HG03066 (cell line): ENCODE measurements at regions not wholly inside any gene's neighbourhood (a gene's known extent, or its start where the extent isn't known, plus 50 kb on each side); places are given as distances from the start of the nearest gene placed in this dataset.
"Not testable (repeated sequence)": the region's sequence is repeated elsewhere in the genome, so short reads cannot be mapped to it uniquely, and the experiment has no call there.

Experiments used
- ATAC-seq: cut with Tn5 transposase; IDR thresholded peaks from one replicate; pipeline ENCODE4 v1.9.1; 2021; ENCODE audit warnings: low read depth; ENCODE audit not compliant: unreplicated experiment

DNA sequence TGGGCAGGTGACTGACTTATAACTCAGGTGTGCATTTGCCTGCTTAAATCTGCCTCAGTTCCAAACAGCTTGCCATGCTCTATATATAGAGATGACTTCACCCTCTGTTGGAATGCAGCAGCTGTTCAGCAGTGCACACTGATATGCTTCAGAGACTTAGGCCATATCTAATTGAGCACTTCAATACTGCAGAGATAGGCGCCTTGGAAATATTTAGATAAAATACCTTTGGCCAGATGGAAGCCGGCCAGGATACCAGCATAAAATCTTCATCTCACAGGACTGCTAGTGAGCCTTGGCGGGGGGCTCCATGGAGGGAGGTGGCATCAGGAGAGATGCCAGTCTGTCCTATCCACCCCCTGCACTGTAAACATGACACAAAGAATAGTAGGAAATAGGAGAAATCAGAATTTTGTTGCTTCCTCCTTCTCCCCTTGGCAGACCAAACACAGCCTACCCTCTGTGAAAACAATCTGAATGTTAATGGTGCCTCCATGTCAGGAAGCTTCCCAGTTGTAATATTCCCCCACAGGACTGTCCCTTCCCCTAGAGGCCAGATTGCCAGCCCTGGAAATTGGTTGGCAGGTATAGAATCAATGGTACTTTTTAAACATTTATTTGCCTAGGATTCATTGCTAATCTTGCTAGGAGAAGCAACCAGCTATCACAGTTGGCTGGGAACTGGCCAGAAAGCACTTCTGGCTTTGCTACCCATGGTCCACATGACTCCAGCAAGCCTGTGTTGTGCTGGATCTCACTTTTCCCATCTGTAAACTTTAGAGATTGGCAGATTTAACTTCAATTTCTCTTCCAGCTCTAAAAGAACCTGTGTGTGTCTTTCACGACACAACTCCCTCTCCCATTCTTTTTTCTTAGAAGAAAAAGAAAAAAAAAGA lies 215.5 kb upstream of the KCNMB2 start:
- no peak for ATAC-seq

DNA sequence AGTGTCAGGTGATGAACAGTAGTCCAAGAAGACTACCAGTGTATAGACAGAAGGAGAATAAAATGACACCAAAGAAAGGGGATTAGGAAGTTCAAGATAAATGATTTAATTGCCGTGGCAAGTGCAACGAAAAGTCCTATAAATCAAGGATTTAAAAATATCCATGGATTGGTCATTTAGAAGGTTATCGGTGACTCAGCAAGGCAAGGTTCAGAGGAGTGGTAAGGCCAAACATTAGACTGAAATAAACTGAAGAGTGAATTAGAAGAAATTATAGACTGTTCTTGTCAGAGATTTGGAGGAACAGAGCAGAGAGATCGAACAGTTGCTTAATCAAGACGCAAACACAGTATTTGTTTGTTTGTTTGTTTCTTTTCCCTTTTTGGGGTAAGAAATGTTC lies 211.9 kb upstream of the KCNMB2 start:
- ATAC-seq = no peak

DNA sequence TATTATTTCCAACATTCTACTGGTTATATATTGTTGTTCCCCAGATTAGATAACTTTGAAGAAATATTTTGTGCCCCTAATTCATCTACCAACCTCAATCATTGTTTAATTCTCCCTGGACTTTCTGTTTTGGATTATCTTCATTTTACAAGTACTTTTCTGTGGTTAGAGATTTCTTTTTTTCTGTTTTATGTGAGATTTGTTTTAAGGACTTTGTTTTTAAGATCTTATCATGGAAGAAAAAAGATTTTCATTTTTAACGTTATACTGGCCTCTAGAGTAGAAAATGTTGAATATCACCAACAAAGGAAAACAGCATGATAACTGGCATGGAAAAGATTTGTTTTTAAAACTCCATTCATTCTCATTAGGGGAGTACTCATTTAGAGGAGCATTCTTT lies 210.9 kb upstream of the KCNMB2 start:
- no peak for ATAC-seq

DNA sequence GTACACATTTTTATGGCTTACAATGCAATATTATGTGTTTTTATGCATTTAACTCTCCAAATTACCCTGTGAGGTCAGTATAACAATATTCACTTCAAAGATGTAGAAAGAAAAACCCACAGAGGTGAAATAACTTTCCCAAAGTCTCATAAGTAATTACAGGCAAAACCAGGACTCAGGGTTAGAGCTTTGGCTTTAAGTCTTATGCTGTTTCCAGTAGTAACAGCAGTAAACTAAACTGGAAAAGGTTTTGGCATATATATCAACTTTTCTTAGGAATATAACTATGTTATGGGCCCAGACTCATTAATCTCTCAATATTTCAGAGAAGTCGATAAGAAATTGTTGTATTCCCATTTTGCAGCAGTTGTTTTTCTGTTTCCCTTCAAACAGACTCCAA lies 206.3 kb upstream of the KCNMB2 start:
- ATAC-seq = no peak

DNA sequence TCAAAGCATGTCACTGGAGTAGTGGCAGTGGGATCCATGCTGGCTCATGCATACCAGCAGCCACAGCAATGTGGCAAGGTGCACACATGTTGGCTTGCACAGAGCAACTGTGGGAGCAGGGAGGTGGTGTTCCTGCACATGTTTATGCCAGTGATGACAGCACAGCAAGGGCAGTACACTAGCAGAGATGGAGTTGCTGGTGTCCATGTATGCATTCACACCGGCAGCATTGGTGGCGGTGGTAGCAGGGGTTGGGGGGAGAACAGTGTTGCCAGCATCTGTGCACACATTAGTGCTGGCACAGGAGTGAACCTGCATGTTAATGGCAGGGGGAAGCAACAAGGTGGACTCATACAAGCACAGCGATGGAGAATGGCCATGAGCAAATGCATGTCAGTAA lies 202.0 kb upstream of the KCNMB2 start:
- no peak for ATAC-seq

DNA sequence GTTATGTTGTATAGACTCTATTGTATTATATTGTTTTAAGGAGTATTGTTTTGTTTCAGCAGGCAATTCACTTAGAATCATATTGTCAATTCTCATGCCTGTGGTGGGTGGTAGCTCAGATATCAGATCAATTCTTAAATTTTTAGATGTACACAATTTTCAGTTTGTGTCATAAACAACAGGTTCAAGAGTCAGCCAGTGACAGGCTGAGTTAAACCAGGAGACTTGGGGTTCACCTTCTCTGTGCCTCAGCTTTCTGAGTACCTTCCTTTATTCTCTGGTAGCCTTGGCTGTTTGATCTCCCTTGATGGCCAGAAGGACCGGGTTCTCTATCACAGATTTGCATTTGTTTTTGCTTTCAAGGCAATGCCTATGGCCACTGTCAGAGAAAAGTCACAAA lies 199.9 kb upstream of the KCNMB2 start:
- ATAC-seq = no peak

DNA sequence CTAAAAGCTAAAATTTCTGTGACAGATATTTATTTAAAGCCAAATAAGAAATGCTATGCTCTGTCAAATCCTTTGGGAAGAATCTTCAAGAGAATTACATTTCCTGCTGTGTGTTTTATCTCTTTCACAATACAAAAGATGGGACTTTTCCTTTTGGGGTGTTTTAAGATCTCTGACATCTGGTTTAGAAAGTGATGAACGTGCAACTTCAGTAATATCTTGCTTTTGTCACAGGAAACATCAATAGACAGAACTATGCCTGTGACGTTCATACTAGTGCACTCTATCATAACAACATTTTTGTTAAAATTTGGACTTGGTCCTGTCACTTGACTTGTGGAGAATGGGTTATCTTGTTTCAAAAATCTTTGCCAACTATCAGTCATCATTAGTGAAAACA lies 195.7 kb upstream of the KCNMB2 start:
- ATAC-seq = no peak

DNA sequence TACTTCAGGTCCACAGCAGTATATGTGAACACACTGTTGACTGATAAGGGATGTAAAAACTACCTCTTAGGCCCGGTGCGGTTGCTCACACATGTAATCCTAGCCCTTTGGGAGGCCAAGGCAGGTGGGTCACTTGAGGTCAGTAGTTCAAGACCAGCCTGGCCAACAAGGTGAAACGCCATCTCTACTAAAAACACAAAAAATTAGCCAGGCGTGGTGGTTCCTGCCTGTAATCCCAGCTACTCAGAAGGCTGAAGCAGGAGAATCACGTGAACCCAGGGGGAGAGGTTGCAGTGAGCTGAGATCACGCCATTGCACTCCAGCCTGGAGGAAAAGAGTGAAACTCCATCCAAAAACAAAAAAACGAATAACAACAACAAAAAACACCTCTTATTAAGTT lies 194.6 kb upstream of the KCNMB2 start:
- ATAC-seq = no peak

DNA sequence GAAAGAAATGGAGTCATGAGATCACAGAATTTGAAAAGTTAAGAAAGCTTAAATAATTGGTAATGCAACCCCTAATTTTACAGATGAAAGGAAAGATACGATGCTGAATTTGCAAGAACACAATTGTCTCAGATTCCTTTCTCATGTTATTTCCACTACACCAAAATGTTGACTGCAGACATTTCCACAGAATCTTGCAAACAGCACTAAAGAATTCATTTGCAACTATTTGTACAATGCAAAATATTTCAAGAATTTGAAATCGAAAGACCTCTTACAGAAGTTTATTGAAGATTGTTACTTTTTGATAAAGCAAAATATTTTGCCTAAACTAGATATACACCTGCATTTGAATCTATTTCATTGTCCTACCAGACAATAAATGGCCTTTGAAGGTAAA lies 194.1 kb upstream of the KCNMB2 start:
- ATAC-seq = no peak

DNA sequence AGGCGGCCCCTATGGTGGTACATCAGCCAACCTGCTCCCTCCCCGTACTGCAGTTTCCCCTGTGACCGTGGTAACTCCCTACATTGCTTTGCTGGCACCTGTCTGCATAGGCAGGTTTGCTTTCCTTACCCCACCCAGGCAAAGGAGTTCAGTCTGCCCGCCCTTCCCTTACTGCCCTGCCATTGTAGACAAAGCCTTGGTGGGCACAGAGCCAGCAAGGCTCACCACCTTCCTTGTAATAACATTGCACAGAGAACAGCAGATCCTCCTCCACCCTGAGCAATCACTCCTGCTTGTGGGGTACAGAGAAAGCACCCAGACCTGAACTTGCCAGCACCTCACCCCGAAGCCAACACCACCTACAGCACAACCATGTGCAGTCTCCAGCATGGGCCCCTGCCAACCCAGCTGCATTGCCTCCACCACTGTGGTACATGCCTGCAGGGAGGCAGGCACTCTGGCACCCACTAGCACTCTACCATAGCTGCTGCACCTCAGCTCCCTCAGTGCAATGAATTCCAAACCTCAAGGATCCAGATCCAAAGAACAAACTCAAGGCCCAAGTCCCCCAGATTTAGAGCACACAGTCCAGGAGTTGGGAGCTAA lies 192.7 kb upstream of the KCNMB2 start:
- no peak for ATAC-seq

DNA sequence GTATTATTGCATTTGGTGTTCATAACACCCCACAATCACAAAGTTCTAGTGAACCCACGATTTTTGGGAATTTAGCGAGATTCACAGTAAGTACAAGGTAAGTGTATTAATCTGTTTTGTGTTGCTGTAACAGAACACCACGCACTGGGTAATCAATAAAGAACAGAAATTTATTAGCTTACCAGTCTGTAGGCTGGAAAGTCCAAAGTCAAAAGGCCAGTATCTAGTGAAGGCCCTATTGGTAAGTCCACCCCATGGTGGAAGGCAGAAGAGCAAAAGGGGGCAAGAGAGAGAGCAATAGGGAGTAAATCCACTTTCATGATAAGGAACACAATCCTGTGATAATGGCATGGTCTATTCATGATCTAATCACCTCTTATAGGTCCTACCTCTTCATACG lies 190.3 kb upstream of the KCNMB2 start:
- no peak for ATAC-seq

DNA sequence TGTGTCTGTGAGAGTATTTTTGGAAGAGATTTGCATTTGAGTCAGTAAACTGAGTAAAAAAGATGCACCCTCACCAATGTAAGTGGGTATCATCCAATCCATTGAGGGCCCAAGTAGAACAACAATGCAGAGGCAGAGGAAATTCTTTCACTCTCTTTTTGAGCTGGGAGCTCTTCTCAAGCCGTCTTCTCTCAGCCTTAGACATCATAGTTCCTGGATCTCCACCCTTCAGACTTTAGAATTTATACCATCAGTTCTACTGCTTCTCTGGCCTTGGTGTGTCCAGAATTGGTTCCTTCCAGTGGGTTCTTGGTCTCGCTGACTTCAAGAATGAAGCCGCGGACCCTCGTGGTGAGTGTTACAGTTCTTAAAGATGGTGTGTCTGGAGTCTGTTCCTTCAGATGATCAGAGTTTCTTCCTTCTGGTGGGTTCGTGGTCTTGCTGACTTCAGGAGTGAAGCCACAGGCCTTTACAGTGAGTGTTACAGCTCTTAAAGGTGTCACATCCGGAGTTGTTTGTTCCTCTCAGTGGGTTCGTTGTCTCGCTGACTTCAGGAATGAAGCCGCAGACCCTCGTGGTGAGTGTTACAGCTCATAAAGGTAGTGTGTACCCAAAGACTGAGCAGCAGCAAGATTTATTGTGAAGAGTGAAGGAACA lies 187.5 kb upstream of the KCNMB2 start:
- ATAC-seq = not testable (repeated sequence)

DNA sequence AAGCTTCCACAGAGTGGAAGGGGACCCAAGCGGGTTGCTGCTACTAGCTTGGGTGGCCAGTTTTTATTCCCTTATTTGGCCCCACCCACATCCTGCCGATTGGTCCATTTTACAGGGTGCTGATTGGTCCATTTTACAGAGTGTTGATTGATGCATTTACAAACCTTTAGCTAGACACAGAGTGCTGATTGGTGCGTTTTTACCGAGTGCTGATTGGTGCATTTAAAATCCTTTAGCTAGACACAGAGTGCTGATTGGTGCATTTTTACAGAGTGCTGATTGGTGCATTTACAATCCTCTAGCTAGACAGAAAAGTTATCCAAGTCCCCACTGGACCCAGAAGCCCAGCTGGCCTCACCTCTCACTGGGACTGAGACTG lies 187.0 kb upstream of the KCNMB2 start:
- not testable (repeated sequence) for ATAC-seq

DNA sequence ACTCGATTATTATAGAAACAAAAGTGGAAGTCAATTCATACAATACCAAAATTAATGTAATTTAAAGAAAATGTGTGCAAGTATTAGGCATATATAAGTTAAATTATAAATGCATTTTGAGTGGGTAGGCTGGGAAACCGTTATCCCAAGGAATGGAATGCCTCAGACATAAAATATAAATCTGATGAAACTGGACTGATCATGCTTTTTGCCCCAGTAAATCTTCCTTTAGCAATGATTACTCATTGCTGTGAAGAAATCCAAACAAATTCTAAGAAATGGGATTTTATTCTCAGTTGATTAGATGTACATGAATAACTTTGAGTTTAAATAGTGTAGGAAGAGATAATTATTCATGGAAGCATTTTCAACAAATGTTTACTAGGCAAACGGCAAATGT lies 185.5 kb upstream of the KCNMB2 start:
- ATAC-seq = no peak

DNA sequence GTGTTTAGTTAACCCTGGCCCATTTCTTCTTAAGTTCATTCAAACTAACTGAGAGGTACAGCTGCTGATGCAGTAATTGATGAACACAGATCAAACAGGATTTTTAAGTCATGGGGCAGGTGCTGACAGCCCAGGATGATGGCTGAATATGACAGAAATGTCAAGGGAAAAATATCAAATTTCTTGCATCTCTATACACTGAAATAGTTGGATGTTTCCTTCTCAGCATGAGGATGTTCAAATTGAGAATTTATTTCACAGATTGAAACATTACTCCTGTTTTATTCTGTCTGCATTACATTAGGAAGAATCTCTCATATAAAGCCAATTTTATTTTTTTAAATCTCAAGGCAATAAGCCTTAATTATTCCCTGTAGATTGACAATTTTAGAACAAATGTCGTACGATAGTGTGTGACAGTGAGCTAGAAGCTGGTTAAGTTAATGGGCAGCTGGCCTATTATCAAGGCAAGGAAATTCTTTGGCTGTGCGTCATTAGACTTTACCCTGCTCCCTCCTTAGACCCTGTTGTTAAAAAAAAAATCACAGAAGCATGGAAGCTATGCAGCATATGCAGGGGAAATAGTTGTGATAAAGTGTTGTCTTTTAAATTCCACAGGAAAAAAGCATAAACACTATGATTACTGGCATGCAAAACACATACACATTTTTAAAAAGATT lies 183.8 kb upstream of the KCNMB2 start:
- ATAC-seq = no peak

DNA sequence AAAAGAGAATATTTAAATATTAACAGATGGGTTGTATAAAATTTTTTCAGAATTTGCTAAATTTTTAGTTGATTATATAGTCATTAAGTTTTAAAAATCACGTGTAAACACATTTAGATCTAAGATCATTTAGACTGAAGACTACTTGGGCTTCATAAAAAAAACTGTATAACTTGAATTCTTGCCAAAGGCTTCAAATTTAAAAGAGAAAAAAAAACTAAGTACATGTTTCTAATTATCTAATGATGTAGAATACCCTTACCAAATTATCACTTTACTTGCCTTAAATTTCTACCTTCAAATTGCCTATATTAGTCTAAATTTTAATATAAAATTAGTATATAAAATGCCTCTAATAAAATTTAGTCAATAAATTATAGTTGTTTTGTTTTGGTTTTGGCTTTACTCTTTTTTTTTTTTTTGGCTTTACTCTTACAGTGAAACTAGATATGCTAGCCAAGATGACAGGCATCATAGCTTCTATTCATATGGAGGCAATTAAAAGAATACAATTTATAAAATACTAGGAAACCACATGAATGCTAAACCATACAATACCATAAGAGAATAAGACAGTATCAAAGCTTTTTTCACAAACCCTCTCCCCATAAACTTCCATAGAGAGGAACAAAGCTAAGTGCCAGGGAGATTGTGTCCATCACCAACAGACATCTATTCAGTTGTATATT lies 183.1 kb upstream of the KCNMB2 start:
- no peak for ATAC-seq

DNA sequence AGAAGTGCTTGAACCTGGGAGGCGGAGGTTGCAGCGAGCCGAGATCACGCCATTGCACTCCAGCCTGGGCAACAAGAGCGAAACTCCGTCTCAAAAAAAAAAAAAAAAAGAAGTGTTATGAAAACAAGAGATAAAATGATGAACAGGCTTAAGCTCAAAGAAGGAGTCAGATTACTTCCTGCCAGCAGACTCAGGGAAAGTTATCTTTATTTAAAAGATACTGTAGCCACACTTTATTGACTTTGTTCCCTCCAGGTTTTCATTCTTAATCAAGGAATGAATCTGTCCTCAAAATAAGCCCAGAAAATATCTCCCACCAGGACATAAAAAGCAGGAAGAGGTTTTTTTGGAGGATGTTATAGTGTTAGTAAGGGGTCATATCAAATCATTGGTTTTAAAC lies 176.5 kb upstream of the KCNMB2 start:
- ATAC-seq = no peak

DNA sequence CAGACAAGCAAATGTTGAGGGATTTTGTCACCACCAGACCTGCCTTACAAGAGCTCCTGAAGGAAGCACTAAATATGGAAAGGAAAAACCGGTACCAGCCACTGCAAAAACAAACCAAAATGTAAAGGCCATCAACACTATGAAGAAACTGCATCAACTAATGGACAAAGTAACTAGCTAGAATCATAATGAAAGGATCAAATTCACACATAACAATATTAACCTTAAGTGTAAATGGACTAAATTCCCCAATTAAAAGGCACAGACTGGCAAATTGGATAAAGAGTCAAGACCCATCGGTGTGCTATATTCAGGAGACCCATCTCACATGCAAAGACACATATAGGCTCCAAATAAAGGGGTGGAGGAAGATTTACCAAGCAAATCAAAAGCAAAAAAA lies 173.2 kb upstream of the KCNMB2 start:
- ATAC-seq = not testable (repeated sequence)

DNA sequence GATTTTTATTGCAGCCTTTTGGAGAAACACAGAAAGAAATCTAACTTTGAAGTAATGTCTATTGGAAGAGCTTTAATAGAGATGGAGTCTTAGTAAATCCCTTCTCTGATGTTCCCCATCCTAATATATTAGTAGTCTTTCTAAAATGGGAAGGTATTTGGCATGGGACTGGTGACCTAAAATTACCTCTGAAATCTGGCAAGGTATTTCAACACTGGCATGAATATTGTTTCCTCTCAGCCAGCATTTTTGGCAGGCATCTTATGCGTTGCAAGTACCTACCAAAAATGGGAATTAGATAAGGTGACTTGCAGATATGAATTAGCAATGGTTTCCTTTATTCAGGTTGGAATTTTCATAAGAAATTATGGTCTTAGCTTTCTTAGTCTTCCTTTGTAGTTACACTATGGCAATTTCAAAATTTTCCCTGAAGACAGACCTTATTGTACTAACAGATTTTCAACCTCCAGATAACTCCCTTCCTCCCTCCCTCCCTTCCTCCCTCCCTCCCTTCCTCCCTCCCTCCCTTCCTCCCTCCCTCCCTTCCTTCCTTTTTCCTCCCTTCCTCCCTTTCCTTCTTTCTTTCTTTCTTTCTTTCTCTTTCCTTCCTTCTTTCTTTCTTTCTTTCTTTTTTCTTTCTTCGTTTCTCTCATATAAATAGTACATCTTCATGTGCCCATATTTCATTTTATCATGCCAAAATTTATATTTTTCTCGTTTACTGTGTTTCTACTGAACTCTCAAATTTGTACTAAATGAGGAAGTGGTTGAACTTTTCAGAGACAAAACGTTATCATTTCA lies 168.2 kb upstream of the KCNMB2 start:
- no peak for ATAC-seq

DNA sequence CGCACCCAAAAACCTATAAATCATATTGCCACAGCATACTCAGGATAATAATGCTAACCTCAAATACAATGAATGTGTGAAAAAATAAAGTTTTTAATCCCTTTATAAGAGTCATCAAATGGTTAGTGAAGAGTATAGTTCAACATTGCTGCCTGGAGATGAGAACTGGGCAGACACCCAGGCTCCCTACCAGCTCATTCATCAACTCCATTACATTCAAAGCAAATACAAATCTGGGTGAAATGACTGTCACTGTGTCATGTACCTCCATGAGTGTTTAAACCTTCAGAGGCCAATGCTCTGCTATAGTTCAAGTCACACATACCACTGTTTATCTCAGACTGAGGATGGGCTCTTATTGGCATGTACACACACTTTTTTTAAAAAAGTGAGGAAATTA lies 167.2 kb upstream of the KCNMB2 start:
- no peak for ATAC-seq
